IMR-90 (cell line): ENCODE measurements at regions not wholly inside any gene's neighbourhood (a gene's known extent, or its start where the extent isn't known, plus 50 kb on each side); places are given as distances from the start of the nearest gene placed in this dataset.

Experiments
- ATAC-seq: fragments of 200-7000 bp; cut with Tn5 transposase; 2 replicates; pipeline ENCODE4 v1.9.1; 2020; ENCODE audit warnings: low read depth, mild to moderate bottlenecking, moderate library complexity
- BruUV-seq: library from RNA; stranded (reverse); fragments of 400-500 nt; replicated peaks from 2 replicates; lab custom pipeline; 2021; lab: Mats Ljungman, UMichigan
- CTCF ChIA-PET: fragments of 300-600 bp; formaldehyde crosslinking; extraction: SDS; loops from one replicate; lab custom pipeline; 2021; ENCODE audit warnings: antibody characterized with exemption; lab: Yijun Ruan, JAX
- POLR2A ChIA-PET: fragments of 300-600 bp; sonication (Branson Sonifier 250); formaldehyde crosslinking; loops from one replicate; lab custom pipeline; 2022; ENCODE audit warnings: antibody characterized with exemption; ENCODE audit not compliant: unreplicated experiment; lab: Charles Lee
- DNase-seq: peaks from one replicate; pipeline ENCODE4 v3.0.0; 2013
- H2AFZ ChIP-seq: replicated peaks from 2 replicates; pipeline ENCODE3; 2013; ENCODE audit warnings: low read length, mild to moderate bottlenecking; ENCODE audit not compliant: poor library complexity
- H2AK5ac ChIP-seq: 2 replicates; pipeline ENCODE4 v1.6.1; 2013; ENCODE audit warnings: low read depth, low read length, inconsistent platforms
- H2AK9ac ChIP-seq: replicated peaks from 2 replicates; pipeline ENCODE3; 2013; ENCODE audit warnings: mild to moderate bottlenecking, low read depth, low read length, moderate library complexity; ENCODE audit not compliant: poor library complexity
- H2BK120ac ChIP-seq: 2 replicates; pipeline ENCODE4 v1.6.1; 2013; ENCODE audit warnings: low read depth, low read length, inconsistent platforms
- H2BK15ac ChIP-seq: 3 replicates; pipeline ENCODE4 v1.6.1; 2013; ENCODE audit warnings: low read depth, low read length, inconsistent platforms
- H2BK20ac ChIP-seq: 2 replicates; pipeline ENCODE4 v1.6.1; 2013; ENCODE audit warnings: low read depth, mild to moderate bottlenecking, inconsistent platforms, low read length, moderate library complexity
- H2BK5ac ChIP-seq: 2 replicates; pipeline ENCODE4 v1.6.1; 2013; ENCODE audit warnings: mild to moderate bottlenecking, low read depth, low read length, inconsistent platforms; ENCODE audit not compliant: poor library complexity, severe bottlenecking
- H3K14ac ChIP-seq: replicated peaks from 2 replicates; pipeline ENCODE4 v1.6.1; 2013; ENCODE audit warnings: low read depth, low read length, inconsistent platforms
- H3K18ac ChIP-seq: 2 replicates; pipeline ENCODE4 v1.6.1; 2013; ENCODE audit warnings: low read depth, low read length, control low read depth
- H3K23ac ChIP-seq: 2 replicates; pipeline ENCODE4 v1.6.1; 2013; ENCODE audit warnings: low read depth, low read length, inconsistent platforms
- H3K27ac ChIP-seq: 2 replicates; pipeline ENCODE4 v1.5.1; 2013; ENCODE audit warnings: mild to moderate bottlenecking, control low read depth, low read length; ENCODE audit not compliant: insufficient read depth
- H3K27me3 ChIP-seq: 2 replicates; pipeline ENCODE4 v1.6.1; 2013; ENCODE audit warnings: low read length; ENCODE audit not compliant: control insufficient read depth, insufficient read depth
- H3K36me3 ChIP-seq: 2 replicates; pipeline ENCODE4 v1.6.1; 2013; ENCODE audit warnings: low read length, mixed read lengths; ENCODE audit not compliant: control insufficient read depth, insufficient read depth
- H3K4ac ChIP-seq: 2 replicates; pipeline ENCODE4 v1.6.1; 2013; ENCODE audit warnings: low read depth, low read length, inconsistent platforms
- H3K4me1 ChIP-seq: 2 replicates; pipeline ENCODE4 v1.6.1; 2013; ENCODE audit warnings: low read length, mixed read lengths; ENCODE audit not compliant: control insufficient read depth, insufficient read depth
- H3K4me2 ChIP-seq: 2 replicates; pipeline ENCODE4 v1.6.1; 2013; ENCODE audit warnings: low read depth, mild to moderate bottlenecking, control low read depth, low read length, moderate library complexity
- H3K4me3 ChIP-seq: 2 replicates; pipeline ENCODE4 v1.5.1; 2013; ENCODE audit warnings: low read depth, mild to moderate bottlenecking, control low read depth, low read length, moderate library complexity; ENCODE audit not compliant: insufficient read depth
- H3K56ac ChIP-seq: 2 replicates; pipeline ENCODE4 v1.6.1; 2013; ENCODE audit warnings: low read length, inconsistent platforms; ENCODE audit not compliant: insufficient read depth; ENCODE audit errors: extremely low read depth
- H3K79me1 ChIP-seq, 2 experiments: 2 replicates each; pipeline ENCODE4 v1.6.1; 2013; ENCODE audit warnings: low read length in 2 of 2, inconsistent platforms in 1 of 2, low read depth in 1 of 2
- H3K9ac ChIP-seq: 2 replicates; pipeline ENCODE4 v1.6.1; 2013; ENCODE audit warnings: low read depth, low read length, control low read depth
- H3K9me1 ChIP-seq: 2 replicates; pipeline ENCODE4 v1.6.1; 2013; ENCODE audit warnings: low read length, inconsistent platforms; ENCODE audit not compliant: insufficient read depth
- H3K9me3 ChIP-seq: 2 replicates; pipeline ENCODE4 v1.6.1; 2013; ENCODE audit warnings: low read length; ENCODE audit not compliant: control insufficient read depth, insufficient read depth
- H4K20me1 ChIP-seq: 2 replicates; pipeline ENCODE4 v1.6.1; 2013; ENCODE audit warnings: low read length, inconsistent platforms; ENCODE audit not compliant: insufficient read depth
- H4K5ac ChIP-seq: 2 replicates; pipeline ENCODE4 v1.6.1; 2013; ENCODE audit warnings: mild to moderate bottlenecking, low read depth, low read length, control low read depth
- H4K8ac ChIP-seq, 2 experiments: 2 replicates each; pipeline ENCODE4 v1.6.1; 2013; ENCODE audit warnings: low read depth in 2 of 2, low read length in 2 of 2, control low read depth in 1 of 2, inconsistent platforms in 1 of 2
- H4K91ac ChIP-seq: 2 replicates; pipeline ENCODE4 v1.6.1; 2013; ENCODE audit warnings: low read depth, low read length, inconsistent platforms; ENCODE audit not compliant: insufficient read depth
- BHLHE40 ChIP-seq: fragments of 150-350 bp; IDR thresholded peaks from 2 replicates; pipeline ENCODE4 v1.6.1; 2016; ENCODE audit warnings: mild to moderate bottlenecking, low read depth, low read length
- CEBPB ChIP-seq: IDR thresholded peaks from 2 replicates; pipeline ENCODE4 v1.6.1; 2012; ENCODE audit warnings: low read depth, low read length, improper control_type of control experiment
- CHD1 ChIP-seq: IDR thresholded peaks from 2 replicates; pipeline ENCODE4 v1.6.1; 2012; ENCODE audit warnings: low read depth, low read length, improper control_type of control experiment
- FOS ChIP-seq: fragments of 150-350 bp; IDR thresholded peaks from 2 replicates; pipeline ENCODE4 v1.6.1; 2016; ENCODE audit warnings: low read depth, low read length
- MAFK ChIP-seq: IDR thresholded peaks from 2 replicates; pipeline ENCODE4 v1.6.1; 2012; ENCODE audit warnings: low read depth, low read length, improper control_type of control experiment
- MAZ ChIP-seq: IDR thresholded peaks from 2 replicates; pipeline ENCODE4 v1.6.1; 2012; ENCODE audit warnings: low read depth, mild to moderate bottlenecking, low read length, improper control_type of control experiment, moderate library complexity, borderline replicate concordance
- MXI1 ChIP-seq: IDR thresholded peaks from 2 replicates; pipeline ENCODE4 v1.6.1; 2012; ENCODE audit warnings: low read depth, mild to moderate bottlenecking, low read length, moderate library complexity, borderline replicate concordance
- NFE2L2 ChIP-seq: fragments of 150-350 bp; IDR thresholded peaks from 2 replicates; pipeline ENCODE4 v1.6.1; 2016; ENCODE audit warnings: low read depth, mild to moderate bottlenecking, low read length
- POLR2A ChIP-seq: IDR thresholded peaks from 2 replicates; pipeline ENCODE4 v1.6.1; 2012; ENCODE audit warnings: mild to moderate bottlenecking, low read depth, low read length
- RAD21 ChIP-seq: IDR thresholded peaks from 2 replicates; pipeline ENCODE4 v1.6.1; 2012; ENCODE audit warnings: low read length, improper control_type of control experiment
- RCOR1 ChIP-seq: IDR thresholded peaks from 2 replicates; pipeline ENCODE4 v1.6.1; 2012; ENCODE audit warnings: mild to moderate bottlenecking, low read length, improper control_type of control experiment; ENCODE audit not compliant: insufficient replicate concordance
- RFX5 ChIP-seq: IDR thresholded peaks from 2 replicates; pipeline ENCODE4 v1.8.0; 2012; ENCODE audit warnings: low read depth, mild to moderate bottlenecking, low read length, moderate library complexity
- SMC3 ChIP-seq: fragments of 150-350 bp; IDR thresholded peaks from 2 replicates; pipeline ENCODE4 v1.6.1; 2016; ENCODE audit warnings: low read depth, mild to moderate bottlenecking, antibody characterized with exemption, low read length, moderate library complexity
- WGBS, 2 experiments: methylation state at CpG; one replicate each; pipeline versions ENCODE4 v1.1.5 to v1.1.7; 2013; ENCODE audit warnings: missing lambda C conversion rate in 2 of 2; ENCODE audit not compliant: insufficient read length in 1 of 2; ENCODE audit errors: extremely low coverage in 2 of 2; 5-methylcytosine and 5-hydroxymethylcytosine counted together
- dilution Hi-C: fragments of 300-500 bp; cut with HindIII; formaldehyde crosslinking; loops from one replicate; pipeline ENCODE4 v1.14.3; 2018; ENCODE audit warnings: low sequenced_read_pairs; ENCODE audit not compliant: unreplicated experiment
- in situ Hi-C: fragments of 300-500 bp; cut with MboI; formaldehyde crosslinking; loops from 3 replicates; pipeline ENCODE4 v1.14.3; 2019; ENCODE audit warnings: low sequenced_read_pairs, inconsistent platforms, mixed read lengths
- intact Hi-C: fragments of 100-400 bp; cut with micrococcal nuclease; formaldehyde crosslinking; loops from 2 replicates; pipeline ENCODE4 v1.10.0; 2022
- TF ChIP-seq, protein P1 (sequence below): fragments of 150-350 bp; IDR thresholded peaks from 2 replicates; pipeline ENCODE4 v1.6.1; 2017; ENCODE audit warnings: mild to moderate bottlenecking, antibody characterized with exemption, low read length, low read depth
- TF ChIP-seq, protein P2 (sequence below): conservative IDR thresholded peaks from 2 replicates; pipeline ENCODE4 v1.5.1; 2012; ENCODE audit warnings: mild to moderate bottlenecking, low read depth, low read length, improper control_type of control experiment
- TF ChIP-seq, protein P3 (sequence below): fragments of 150-350 bp; IDR thresholded peaks from 2 replicates; pipeline ENCODE4 v1.6.1; 2016; ENCODE audit warnings: low read depth, mild to moderate bottlenecking, low read length, moderate library complexity, borderline replicate concordance

DNA sequence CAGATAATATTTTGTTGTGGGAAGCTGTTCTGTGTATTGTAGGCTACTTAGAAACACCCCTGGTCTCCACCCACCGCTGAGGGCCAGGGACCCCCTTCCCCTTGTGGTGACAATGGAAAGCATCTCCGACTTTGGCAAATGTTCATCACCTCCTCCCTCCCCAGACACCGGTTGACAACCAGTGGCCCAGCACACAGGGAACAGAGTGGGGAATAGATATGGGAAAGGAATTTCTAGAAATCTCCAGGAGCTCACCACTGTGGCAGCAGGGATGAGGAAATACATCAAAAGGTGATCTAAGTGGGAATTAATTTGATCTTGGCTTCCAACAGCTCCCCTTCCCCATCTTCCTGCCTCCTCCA lies 257.3 kb upstream of the FOXQ1 start:
- CTCF ChIA-PET: no interaction called here
- no peaks in the 10 kb centered on the region for H4K20me1 ChIP-seq
- no peak overlapping the region for H2AFZ ChIP-seq
- no peak overlapping the region for H3K4me2 ChIP-seq
- no peak overlapping the region for H2AK5ac ChIP-seq
- H3K14ac ChIP-seq: no peak overlapping the region
- peaks cover 2% of the 10 kb centered on the region; the same call in 1 of the 2 replicates for H3K4me1 ChIP-seq
- H2BK120ac ChIP-seq: no peak overlapping the region
- H3K9ac ChIP-seq: no peak overlapping the region
- POLR2A ChIA-PET: no interaction called here
- no peak overlapping the region for H3K27ac ChIP-seq
- H3K4me3 ChIP-seq: no peak overlapping the region
- no peak overlapping the region for H2BK20ac ChIP-seq
- no peak overlapping the region for H2BK15ac ChIP-seq
- intact Hi-C loops (no loop called here), in situ Hi-C loops (no loop called here), dilution Hi-C loops (no loop called here)
- BruUV-seq: no TSS peak
- H2AK9ac ChIP-seq: no peak overlapping the region
- DNase-seq: no peak
- no peak overlapping the region for H3K4ac ChIP-seq
- no peak overlapping the region for H4K5ac ChIP-seq
- no peaks in the 10 kb centered on the region for H3K36me3 ChIP-seq
- H4K8ac ChIP-seq: no peak overlapping the region
- H3K9me1 ChIP-seq: no peaks in the 10 kb centered on the region
- no peaks in the 10 kb centered on the region for H3K79me1 ChIP-seq
- no peak overlapping the region for H3K18ac ChIP-seq
- H2BK5ac ChIP-seq: no peak overlapping the region
- peaks cover 30% of the 10 kb centered on the region for H3K27me3 ChIP-seq
- no CpG with 5 or more reads among the region's 3 CpGs for WGBS, 2 experiments
- no peak overlapping the region for H4K91ac ChIP-seq
- no peak overlapping the region for H3K23ac ChIP-seq
- H3K9me3 ChIP-seq: peaks cover 7% of the 10 kb centered on the region
- TF ChIP-seq MAZ (no peak), SMC3 (no peak), RAD21 (no peak), CHD1 (no peak), MAFK (no peak), POLR2A (no peak), RCOR1 (no peak), MXI1 (no peak), NFE2L2 (no peak), RFX5 (no peak), CEBPB (no peak), BHLHE40 (no peak), FOS (no peak)
- TF ChIP-seq, protein P1, sequence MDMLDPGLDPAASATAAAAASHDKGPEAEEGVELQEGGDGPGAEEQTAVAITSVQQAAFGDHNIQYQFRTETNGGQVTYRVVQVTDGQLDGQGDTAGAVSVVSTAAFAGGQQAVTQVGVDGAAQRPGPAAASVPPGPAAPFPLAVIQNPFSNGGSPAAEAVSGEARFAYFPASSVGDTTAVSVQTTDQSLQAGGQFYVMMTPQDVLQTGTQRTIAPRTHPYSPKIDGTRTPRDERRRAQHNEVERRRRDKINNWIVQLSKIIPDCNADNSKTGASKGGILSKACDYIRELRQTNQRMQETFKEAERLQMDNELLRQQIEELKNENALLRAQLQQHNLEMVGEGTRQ: no peak
- TF ChIP-seq, protein P2, sequence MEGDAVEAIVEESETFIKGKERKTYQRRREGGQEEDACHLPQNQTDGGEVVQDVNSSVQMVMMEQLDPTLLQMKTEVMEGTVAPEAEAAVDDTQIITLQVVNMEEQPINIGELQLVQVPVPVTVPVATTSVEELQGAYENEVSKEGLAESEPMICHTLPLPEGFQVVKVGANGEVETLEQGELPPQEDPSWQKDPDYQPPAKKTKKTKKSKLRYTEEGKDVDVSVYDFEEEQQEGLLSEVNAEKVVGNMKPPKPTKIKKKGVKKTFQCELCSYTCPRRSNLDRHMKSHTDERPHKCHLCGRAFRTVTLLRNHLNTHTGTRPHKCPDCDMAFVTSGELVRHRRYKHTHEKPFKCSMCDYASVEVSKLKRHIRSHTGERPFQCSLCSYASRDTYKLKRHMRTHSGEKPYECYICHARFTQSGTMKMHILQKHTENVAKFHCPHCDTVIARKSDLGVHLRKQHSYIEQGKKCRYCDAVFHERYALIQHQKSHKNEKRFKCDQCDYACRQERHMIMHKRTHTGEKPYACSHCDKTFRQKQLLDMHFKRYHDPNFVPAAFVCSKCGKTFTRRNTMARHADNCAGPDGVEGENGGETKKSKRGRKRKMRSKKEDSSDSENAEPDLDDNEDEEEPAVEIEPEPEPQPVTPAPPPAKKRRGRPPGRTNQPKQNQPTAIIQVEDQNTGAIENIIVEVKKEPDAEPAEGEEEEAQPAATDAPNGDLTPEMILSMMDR: no peak
- TF ChIP-seq, protein P3, sequence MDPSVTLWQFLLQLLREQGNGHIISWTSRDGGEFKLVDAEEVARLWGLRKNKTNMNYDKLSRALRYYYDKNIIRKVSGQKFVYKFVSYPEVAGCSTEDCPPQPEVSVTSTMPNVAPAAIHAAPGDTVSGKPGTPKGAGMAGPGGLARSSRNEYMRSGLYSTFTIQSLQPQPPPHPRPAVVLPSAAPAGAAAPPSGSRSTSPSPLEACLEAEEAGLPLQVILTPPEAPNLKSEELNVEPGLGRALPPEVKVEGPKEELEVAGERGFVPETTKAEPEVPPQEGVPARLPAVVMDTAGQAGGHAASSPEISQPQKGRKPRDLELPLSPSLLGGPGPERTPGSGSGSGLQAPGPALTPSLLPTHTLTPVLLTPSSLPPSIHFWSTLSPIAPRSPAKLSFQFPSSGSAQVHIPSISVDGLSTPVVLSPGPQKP: no peak
- no peak for ATAC-seq
- H3K56ac ChIP-seq: no peak overlapping the region
